HEK293 (cell line): ENCODE measurements at regions not wholly inside any gene's neighbourhood (a gene's known extent, or its start where the extent isn't known, plus 50 kb on each side); places are given as distances from the start of the nearest gene placed in this dataset.

Source experiments
- CTCF ChIA-PET: fragments of 350-600 bp; formaldehyde crosslinking; extraction: SDS; loops from one replicate; lab custom pipeline; 2021; ENCODE audit warnings: antibody characterized with exemption; lab: Yijun Ruan, JAX
- POLR2A ChIA-PET: fragments of 300-600 bp; formaldehyde crosslinking; extraction: SDS; loops from one replicate; lab custom pipeline; 2020; ENCODE audit warnings: antibody characterized with exemption, inconsistent platforms; lab: Yijun Ruan, JAX
- H3K27ac ChIP-seq: fragments of 200-500 bp; sonication (Bioruptor generic); 2 replicates; pipeline ENCODE4 v1.5.1; 2014; ENCODE audit warnings: low read depth, low read length, control low read depth, inconsistent platforms; ENCODE audit errors: extremely low read depth
- H3K36me3 ChIP-seq, 2 experiments: fragments of 200-500 bp in 1 of 2; sonication (Bioruptor generic) in 1 of 2; 1 replicate in 1 of 2; 2 replicates in 1 of 2; pipeline ENCODE4 v1.5.1; 2014 to 2017; ENCODE audit warnings: inconsistent platforms in 2 of 2, low read length in 2 of 2; ENCODE audit not compliant: control insufficient read depth in 2 of 2, insufficient read depth in 1 of 2
- H3K4me1 ChIP-seq: fragments of 200-500 bp; sonication (Bioruptor generic); 2 replicates; pipeline ENCODE4 v1.5.1; 2014; ENCODE audit warnings: mild to moderate bottlenecking, low read length, inconsistent platforms; ENCODE audit not compliant: control insufficient read depth, insufficient read depth
- H3K4me3 ChIP-seq: 2 replicates; pipeline ENCODE4 v1.5.1; 2011; ENCODE audit warnings: low read depth, mild to moderate bottlenecking, control low read depth, low read length, moderate library complexity
- H3K9me3 ChIP-seq: fragments of 200-500 bp; sonication (Bioruptor generic); 2 replicates; pipeline ENCODE4 v1.5.1; 2014; ENCODE audit warnings: low read depth, low read length, inconsistent platforms; ENCODE audit not compliant: control insufficient read depth, insufficient read depth
- BCL6B ChIP-seq: fragments of 450-650 bp; formaldehyde crosslinking; IDR thresholded peaks from 2 replicates; pipeline ENCODE4 v1.5.1; 2017; ENCODE audit warnings: missing biosample characterization, missing genetic modification characterization
- HOXD13 ChIP-seq: sonication (generic); formaldehyde crosslinking; IDR thresholded peaks from 2 replicates; pipeline ENCODE4 v1.8.0; 2022; ENCODE audit warnings: missing genetic modification reagents, borderline replicate concordance
- MEIS1 ChIP-seq: sonication (generic); formaldehyde crosslinking; IDR thresholded peaks from 2 replicates; pipeline ENCODE4 v1.8.1; 2022; ENCODE audit warnings: missing genetic modification reagents, mild to moderate bottlenecking, borderline replicate concordance
- YY1 ChIP-seq: fragments of 450-650 bp; formaldehyde crosslinking; IDR thresholded peaks from 2 replicates; pipeline ENCODE4 v1.5.1; 2018; ENCODE audit warnings: missing biosample characterization, missing genetic modification characterization
- ZNF10 ChIP-seq: fragments of 450-650 bp; formaldehyde crosslinking; IDR thresholded peaks from 2 replicates; pipeline ENCODE4 v1.5.1; 2017; ENCODE audit warnings: missing biosample characterization, missing genetic modification characterization
- ZNF155 ChIP-seq: fragments of 450-650 bp; formaldehyde crosslinking; IDR thresholded peaks from 2 replicates; pipeline ENCODE4 v1.5.1; 2016; ENCODE audit warnings: missing biosample characterization, missing genetic modification characterization
- ZNF302 ChIP-seq: fragments of 450-650 bp; formaldehyde crosslinking; IDR thresholded peaks from 2 replicates; pipeline ENCODE4 v1.5.1; 2016; ENCODE audit warnings: missing biosample characterization, missing genetic modification characterization, low read depth
- ZNF423 ChIP-seq: fragments of 450-650 bp; formaldehyde crosslinking; IDR thresholded peaks from 2 replicates; pipeline ENCODE4 v1.5.1; 2016; ENCODE audit warnings: missing biosample characterization, missing genetic modification characterization
- ZNF548 ChIP-seq: fragments of 450-650 bp; formaldehyde crosslinking; IDR thresholded peaks from 2 replicates; pipeline ENCODE4 v1.5.1; 2016; ENCODE audit warnings: missing biosample characterization, missing genetic modification characterization
- ZNF571 ChIP-seq: fragments of 450-650 bp; formaldehyde crosslinking; IDR thresholded peaks from 2 replicates; pipeline ENCODE4 v1.5.0; 2017; ENCODE audit warnings: missing biosample characterization, missing genetic modification characterization
- ZNF76 ChIP-seq: fragments of 450-650 bp; formaldehyde crosslinking; IDR thresholded peaks from 2 replicates; pipeline ENCODE4; 2016; ENCODE audit warnings: low read depth, missing biosample characterization, missing genetic modification characterization, borderline replicate concordance
- TF ChIP-seq, protein P1 (sequence below): fragments of 450-650 bp; formaldehyde crosslinking; IDR thresholded peaks from 2 replicates; pipeline ENCODE4 v1.5.1; 2016; ENCODE audit warnings: missing biosample characterization, missing genetic modification characterization, borderline replicate concordance
- TF ChIP-seq, protein P2 (sequence below): sonication (generic); formaldehyde crosslinking; IDR thresholded peaks from 2 replicates; pipeline ENCODE4 v1.8.1; 2022; ENCODE audit warnings: mild to moderate bottlenecking, moderate library complexity, missing genetic modification reagents
- TF ChIP-seq, protein P3 (sequence below): fragments of 450-650 bp; formaldehyde crosslinking; IDR thresholded peaks from 2 replicates; pipeline ENCODE4 v1.5.1; 2016; ENCODE audit warnings: missing biosample characterization, missing genetic modification characterization, low read depth
- TF ChIP-seq, protein P4 (sequence below): fragments of 450-650 bp; formaldehyde crosslinking; IDR thresholded peaks from 2 replicates; pipeline ENCODE4 v1.5.1; 2017; ENCODE audit warnings: missing biosample characterization, missing genetic modification characterization

DNA sequence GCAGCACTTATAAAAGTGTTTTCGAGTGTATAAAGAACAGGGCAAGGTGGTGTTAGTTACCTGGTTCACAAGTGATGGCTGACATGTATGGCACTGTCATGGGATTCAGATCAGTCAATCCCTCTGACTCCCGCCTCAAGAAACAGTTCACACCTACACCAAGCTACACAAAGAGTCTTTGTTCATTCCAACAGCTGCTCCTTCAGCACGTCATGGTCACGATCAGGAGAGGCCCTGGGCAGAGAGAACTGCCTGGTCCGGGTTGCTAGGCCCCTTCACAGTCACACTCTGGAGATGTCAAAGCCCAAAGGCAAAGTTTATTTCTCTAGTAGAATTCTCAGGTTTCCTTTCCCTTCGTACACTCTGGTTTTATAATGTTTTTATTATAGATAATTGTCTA, 426.7 kb downstream of the ZSWIM6 start:
- no peak for TF ChIP-seq ZNF571
- TF ChIP-seq, protein P1, sequence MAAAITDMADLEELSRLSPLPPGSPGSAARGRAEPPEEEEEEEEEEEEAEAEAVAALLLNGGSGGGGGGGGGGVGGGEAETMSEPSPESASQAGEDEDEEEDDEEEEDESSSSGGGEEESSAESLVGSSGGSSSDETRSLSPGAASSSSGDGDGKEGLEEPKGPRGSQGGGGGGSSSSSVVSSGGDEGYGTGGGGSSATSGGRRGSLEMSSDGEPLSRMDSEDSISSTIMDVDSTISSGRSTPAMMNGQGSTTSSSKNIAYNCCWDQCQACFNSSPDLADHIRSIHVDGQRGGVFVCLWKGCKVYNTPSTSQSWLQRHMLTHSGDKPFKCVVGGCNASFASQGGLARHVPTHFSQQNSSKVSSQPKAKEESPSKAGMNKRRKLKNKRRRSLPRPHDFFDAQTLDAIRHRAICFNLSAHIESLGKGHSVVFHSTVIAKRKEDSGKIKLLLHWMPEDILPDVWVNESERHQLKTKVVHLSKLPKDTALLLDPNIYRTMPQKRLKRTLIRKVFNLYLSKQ (tag by site-specific recombination) = no peak
- POLR2A ChIA-PET = no interaction called here

GRCh38 chr5:61765471-61765870, 433.4 kb downstream of the ZSWIM6 start:
- Histone ChIP-seq H3K9me3 (no peaks in the 10 kb centered on the region), H3K27ac (no peak overlapping the region)
- POLR2A ChIA-PET = no interaction called here
- TF ChIP-seq BCL6B (tag by site-specific recombination) (no peak), ZNF548 (tag by site-specific recombination) (no peak), HOXD13 (no peak), ZNF76 (tag by site-specific recombination) (no peak), ZNF10 (tag by site-specific recombination) (no peak), ZNF302 (tag by site-specific recombination) (no peak)
- TF ChIP-seq, protein P2, sequence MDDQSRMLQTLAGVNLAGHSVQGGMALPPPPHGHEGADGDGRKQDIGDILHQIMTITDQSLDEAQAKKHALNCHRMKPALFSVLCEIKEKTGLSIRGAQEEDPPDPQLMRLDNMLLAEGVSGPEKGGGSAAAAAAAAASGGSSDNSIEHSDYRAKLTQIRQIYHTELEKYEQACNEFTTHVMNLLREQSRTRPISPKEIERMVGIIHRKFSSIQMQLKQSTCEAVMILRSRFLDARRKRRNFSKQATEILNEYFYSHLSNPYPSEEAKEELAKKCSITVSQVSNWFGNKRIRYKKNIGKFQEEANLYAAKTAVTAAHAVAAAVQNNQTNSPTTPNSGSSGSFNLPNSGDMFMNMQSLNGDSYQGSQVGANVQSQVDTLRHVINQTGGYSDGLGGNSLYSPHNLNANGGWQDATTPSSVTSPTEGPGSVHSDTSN (CRISPR knock-in tag) = no peak
- TF ChIP-seq, all 188 proteins: peak for 0
- CTCF ChIA-PET = no interaction called here
- H3K4me1 ChIP-seq = no peaks in the 10 kb centered on the region
- H3K36me3 ChIP-seq = no peaks in the 10 kb centered on the region
- H3K4me3 ChIP-seq = no peak overlapping the region

More for the DNA sequence above, 426.7 kb downstream of the ZSWIM6 start:
- Histone ChIP-seq H3K4me1 (no peaks in the 10 kb centered on the region), H3K36me3 (no peaks in the 10 kb centered on the region), H3K27ac (no peak overlapping the region), H3K9me3 (no peaks in the 10 kb centered on the region), H3K4me3 (no peak overlapping the region)
- CTCF ChIA-PET = interaction anchor here (0.6 to 1.1 kb wide), 3 partner anchors 10 to 385 kb away, joined by 3 to 4 read pairs (median 4); no protein-coding TSS in a partner anchor

GRCh38 chr5:61766141-61766540, 434.1 kb downstream of the ZSWIM6 start:
- POLR2A ChIA-PET = no interaction called here
- CTCF ChIA-PET = interaction anchor here (0.6 kb wide), 2 partner anchors 107 to 673 kb away, joined by 3 to 4 read pairs; no protein-coding TSS in a partner anchor
- H3K4me3 ChIP-seq = no peak overlapping the region

More at GRCh38 chr5:61766141-61766540, 434.1 kb downstream of the ZSWIM6 start:
- Histone ChIP-seq H3K4me1 (no peaks in the 10 kb centered on the region), H3K36me3 (no peaks in the 10 kb centered on the region), H3K9me3 (no peaks in the 10 kb centered on the region), H3K27ac (no peak overlapping the region)
- TF ChIP-seq ZNF155 (tag by site-specific recombination) (no peak), ZNF423 (tag by site-specific recombination) (no peak), YY1 (tag by site-specific recombination) (no peak), MEIS1 (no peak)
- TF ChIP-seq, protein P3, sequence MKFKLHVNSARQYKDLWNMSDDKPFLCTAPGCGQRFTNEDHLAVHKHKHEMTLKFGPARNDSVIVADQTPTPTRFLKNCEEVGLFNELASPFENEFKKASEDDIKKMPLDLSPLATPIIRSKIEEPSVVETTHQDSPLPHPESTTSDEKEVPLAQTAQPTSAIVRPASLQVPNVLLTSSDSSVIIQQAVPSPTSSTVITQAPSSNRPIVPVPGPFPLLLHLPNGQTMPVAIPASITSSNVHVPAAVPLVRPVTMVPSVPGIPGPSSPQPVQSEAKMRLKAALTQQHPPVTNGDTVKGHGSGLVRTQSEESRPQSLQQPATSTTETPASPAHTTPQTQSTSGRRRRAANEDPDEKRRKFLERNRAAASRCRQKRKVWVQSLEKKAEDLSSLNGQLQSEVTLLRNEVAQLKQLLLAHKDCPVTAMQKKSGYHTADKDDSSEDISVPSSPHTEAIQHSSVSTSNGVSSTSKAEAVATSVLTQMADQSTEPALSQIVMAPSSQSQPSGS (tag by site-specific recombination) = no peak
- TF ChIP-seq, protein P4, sequence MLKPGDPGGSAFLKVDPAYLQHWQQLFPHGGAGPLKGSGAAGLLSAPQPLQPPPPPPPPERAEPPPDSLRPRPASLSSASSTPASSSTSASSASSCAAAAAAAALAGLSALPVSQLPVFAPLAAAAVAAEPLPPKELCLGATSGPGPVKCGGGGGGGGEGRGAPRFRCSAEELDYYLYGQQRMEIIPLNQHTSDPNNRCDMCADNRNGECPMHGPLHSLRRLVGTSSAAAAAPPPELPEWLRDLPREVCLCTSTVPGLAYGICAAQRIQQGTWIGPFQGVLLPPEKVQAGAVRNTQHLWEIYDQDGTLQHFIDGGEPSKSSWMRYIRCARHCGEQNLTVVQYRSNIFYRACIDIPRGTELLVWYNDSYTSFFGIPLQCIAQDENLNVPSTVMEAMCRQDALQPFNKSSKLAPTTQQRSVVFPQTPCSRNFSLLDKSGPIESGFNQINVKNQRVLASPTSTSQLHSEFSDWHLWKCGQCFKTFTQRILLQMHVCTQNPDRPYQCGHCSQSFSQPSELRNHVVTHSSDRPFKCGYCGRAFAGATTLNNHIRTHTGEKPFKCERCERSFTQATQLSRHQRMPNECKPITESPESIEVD (tag by site-specific recombination) = no peak
